Gastrocnemius medialis (tissue), 4 donors: ENCODE measurements at regions not wholly inside any gene's neighbourhood (a gene's known extent, or its start where the extent isn't known, plus 50 kb on each side); places are given as distances from the start of the nearest gene placed in this dataset.
A peak's percentile ranks its signal among the peaks of the same experiment; 100 is the strongest.

Experiments used
- ATAC-seq, 2 donors: fragments of 150-250 bp; one replicate each; pipeline ENCODE4 v1.9.1; 2016
- DNase-seq, 2 donors: peaks; one replicate each; pipeline ENCODE4 v3.0.0-alpha.2; 2019
- H3K27ac ChIP-seq, 4 donors: fragments of 200-600 bp; sonication (generic); 1 replicate in 1 of 4; 2 replicates in 3 of 4; pipeline ENCODE4 v1.5.1; 2016 to 2018; ENCODE audit warnings: mild to moderate bottlenecking in 2 of 4, moderate library complexity in 1 of 4
- H3K27me3 ChIP-seq, 3 donors: fragments of 200-600 bp; sonication (generic) in 2 of 3; 1 replicate in 1 of 3; 2 replicates in 2 of 3; pipeline versions ENCODE4 v1.5.1 to v1.6.0; 2016 to 2019; ENCODE audit warnings: mild to moderate bottlenecking in 1 of 3, moderate library complexity in 1 of 3
- H3K36me3 ChIP-seq, 2 donors: fragments of 200-600 bp; sonication (generic) in 1 of 2; one replicate each; pipeline ENCODE4 v1.5.1; 2017 to 2018
- H3K4me1 ChIP-seq, 2 donors: fragments of 200-600 bp; sonication (generic) in 1 of 2; one replicate each; pipeline ENCODE4 v1.5.1; 2016 to 2017; ENCODE audit warnings: mild to moderate bottlenecking in 2 of 2
- H3K4me3 ChIP-seq, 4 donors: fragments of 200-600 bp; sonication (generic) in 3 of 4; 1 replicate in 1 of 4; 2 replicates in 3 of 4; pipeline ENCODE4 v1.5.1; 2016 to 2019; ENCODE audit warnings: mild to moderate bottlenecking in 2 of 4
- H3K9me3 ChIP-seq, 3 donors: fragments of 200-600 bp; sonication (generic) in 2 of 3; 1 replicate in 1 of 3; 2 replicates in 2 of 3; pipeline ENCODE4 v1.5.1; 2016 to 2019
- CTCF ChIP-seq, 5 experiments: fragments of 450-650 bp in 3 of 5; fragments of 200-600 bp in 2 of 5; sonication (generic) in 2 of 5; IDR thresholded peaks in 4 of 5; conservative IDR thresholded peaks in 1 of 5; 1 replicate in 4 of 5; 2 replicates in 1 of 5; pipeline ENCODE4 v1.5.1; 2016 to 2019; ENCODE audit warnings: antibody characterized with exemption in 5 of 5, mild to moderate bottlenecking in 3 of 5, moderate library complexity in 3 of 5
- POLR2A ChIP-seq, 2 donors: fragments of 450-650 bp; IDR thresholded peaks; one replicate each; pipeline ENCODE4 v1.6.1; 2017; ENCODE audit warnings: antibody characterized with exemption in 2 of 2, mild to moderate bottlenecking in 2 of 2, moderate library complexity in 2 of 2
- in situ Hi-C, 4 donors: fragments of 200-750 bp; cut with MboI; loops; one replicate each; pipeline versions ENCODE4 v1.15.0 to v1.8.0; 2017; ENCODE audit warnings: low sequenced_read_pairs in 4 of 4
- intact Hi-C: fragments of 100-400 bp; cut with DNase I; formaldehyde crosslinking; loops from one replicate; pipeline ENCODE4 v1.15.1; 2023; ENCODE audit warnings: low total_unique reads

- H3K4me1 ChIP-seq, result peaks cover 0 to 6% of the 10 kb centered on the region in 2 donors
- H3K27me3 ChIP-seq, result no peaks in the 10 kb centered on the region
- peaks cover 0 to 7% (median 0%) of the 10 kb centered on the region in 3 donors for H3K9me3 ChIP-seq
- TF ChIP-seq CTCF (IDR thresholded peaks at IDR 0.05 in 4 of 5, conservative IDR thresholded peaks at IDR 0.05 in 1 of 5) (no peak), POLR2A (IDR thresholded peaks at IDR 0.05) (no peak)
- DNase-seq (peak; percentile 38 to 54), ATAC-seq (peak; percentile 99)
- intact Hi-C loops (no loop called here), in situ Hi-C loops (no loop called here)
- H3K36me3 ChIP-seq, result no peaks in the 10 kb centered on the region
- H3K27ac ChIP-seq, result peak overlapping the region in 3 of 4 donors; percentile 52 to 57 (median 54)
- no peak overlapping the region for H3K4me3 ChIP-seq
Measured at GRCh38 chr4:23401572-23401971, 488.3 kb downstream of the PPARGC1A start.

- peak; percentile 47 to 66 for DNase-seq
- peak; percentile 70 to 71 for ATAC-seq
- in situ Hi-C loops (loop anchor here in 1 of 4 donors (25.0 kb wide), 1 partner anchor 544 kb away; no protein-coding TSS in a partner anchor), intact Hi-C loops (loop anchor here (5.0 kb wide), 1 partner anchor 544 kb away; no protein-coding TSS in a partner anchor)
- H3K36me3 ChIP-seq, result no peaks in the 10 kb centered on the region
- H3K4me1 ChIP-seq, result peaks cover 45 to 52% of the 10 kb centered on the region in 2 donors
- H3K9me3 ChIP-seq, result peaks cover 0 to 5% (median 4%) of the 10 kb centered on the region in 3 donors
- H3K27ac ChIP-seq, result peak overlapping the region; percentile 76 to 89 (median 88)
- H3K4me3 ChIP-seq, result peak overlapping the region; percentile 38 to 53 (median 50)
- TF ChIP-seq POLR2A (IDR thresholded peaks at IDR 0.05) (peak in 1 of 2 donors; percentile 37), CTCF (IDR thresholded peaks at IDR 0.05 in 4 of 5, conservative IDR thresholded peaks at IDR 0.05 in 1 of 5) (no peak)
- no peaks in the 10 kb centered on the region for H3K27me3 ChIP-seq
Measured at GRCh38 chr4:23392860-23393458, 496.9 kb downstream of the PPARGC1A start.

- Histone ChIP-seq H3K9me3 (peaks cover 0 to 5% (median 4%) of the 10 kb centered on the region in 3 donors), H3K36me3 (no peaks in the 10 kb centered on the region), H3K27ac (peak overlapping the region; percentile 76 to 89 (median 88)), H3K27me3 (no peaks in the 10 kb centered on the region), H3K4me3 (peak overlapping the region in 3 of 4 donors; percentile 3 to 51 (median 13)), H3K4me1 (peaks cover 55 to 72% of the 10 kb centered on the region in 2 donors)
- in situ Hi-C loops (loop anchor here in 1 of 4 donors (25.0 kb wide), 1 partner anchor 547 kb away; no protein-coding TSS in a partner anchor), intact Hi-C loops (loop anchor here (5.0 kb wide), 1 partner anchor 547 kb away; no protein-coding TSS in a partner anchor)
- no peak for DNase-seq
- peak in 1 of 2 donors; percentile 3 for ATAC-seq
- TF ChIP-seq CTCF (IDR thresholded peaks at IDR 0.05 in 4 of 5, conservative IDR thresholded peaks at IDR 0.05 in 1 of 5) (no peak), POLR2A (IDR thresholded peaks at IDR 0.05) (no peak)
Measured at GRCh38 chr4:23390246-23390645, 499.6 kb downstream of the PPARGC1A start.

DNA sequence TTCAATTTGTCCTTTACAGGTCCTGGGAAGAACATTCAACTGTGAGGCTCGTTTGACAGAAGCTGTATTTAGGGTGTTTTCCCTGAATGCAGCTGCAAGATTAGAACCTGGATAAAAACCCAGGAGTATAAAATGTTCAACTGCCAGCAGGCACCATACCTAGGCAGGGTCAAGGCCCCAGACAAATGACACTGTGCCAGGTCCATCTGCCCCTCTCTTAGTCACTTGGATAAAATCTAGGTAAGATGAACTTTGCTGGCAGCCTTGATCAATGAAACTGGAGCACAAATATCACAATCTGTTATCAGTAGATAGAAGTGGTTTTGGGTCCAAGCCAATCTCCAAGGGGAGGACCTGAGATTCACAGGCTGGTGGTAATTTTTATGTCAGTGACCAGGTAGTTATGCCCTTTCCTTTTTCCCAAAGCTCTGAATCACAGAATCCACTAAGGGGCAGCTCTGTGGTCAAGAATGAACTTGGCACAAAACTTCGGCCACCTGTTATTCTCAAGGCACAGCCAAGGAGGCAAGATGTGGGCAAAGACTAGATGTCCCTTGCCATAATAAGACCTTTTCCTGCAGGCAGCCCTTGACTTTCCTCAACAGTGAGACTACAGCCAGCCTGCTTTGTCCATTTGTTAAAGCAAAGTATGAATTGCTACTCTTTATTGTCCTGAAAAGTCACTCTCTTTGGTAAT, 501.0 kb downstream of the PPARGC1A start:
- Histone ChIP-seq H3K4me1 (peaks cover 57 to 80% of the 10 kb centered on the region in 2 donors), H3K27me3 (no peaks in the 10 kb centered on the region), H3K4me3 (peak overlapping the region; percentile 1 to 48 (median 16)), H3K27ac (peak overlapping the region; percentile 76 to 89 (median 88)), H3K9me3 (peaks cover 0 to 3% (median 3%) of the 10 kb centered on the region in 3 donors), H3K36me3 (no peaks in the 10 kb centered on the region)
- TF ChIP-seq POLR2A (IDR thresholded peaks at IDR 0.05) (no peak), CTCF (IDR thresholded peaks at IDR 0.05 in 4 of 5, conservative IDR thresholded peaks at IDR 0.05 in 1 of 5) (no peak)
- ATAC-seq (peak; percentile 76 to 78), DNase-seq (peak; percentile 55 to 84)
- intact Hi-C loops, result loop anchor here (2.0 kb wide), 1 partner anchor 16 kb away; no protein-coding TSS in a partner anchor
- in situ Hi-C loops, result loop anchor here in 1 of 4 donors (25.0 kb wide), 1 partner anchor 548 kb away; no protein-coding TSS in a partner anchor
